HG02571 (cell line): ENCODE measurements at regions not wholly inside any gene's neighbourhood (a gene's known extent, or its start where the extent isn't known, plus 50 kb on each side); places are given as distances from the start of the nearest gene placed in this dataset.

ENCODE experiments used
- ATAC-seq: cut with Tn5 transposase; IDR thresholded peaks from one replicate; pipeline ENCODE4 v1.9.1; 2021; ENCODE audit warnings: mild to moderate bottlenecking, moderate library complexity; ENCODE audit not compliant: unreplicated experiment

- no peak for ATAC-seq
These were observed 89.3 kb upstream of the ST8SIA2 start for GRCh38 chr15:92304223-92304975.

- no peak for ATAC-seq
These were observed 88.3 kb upstream of the ST8SIA2 start for GRCh38 chr15:92305343-92305742.

DNA sequence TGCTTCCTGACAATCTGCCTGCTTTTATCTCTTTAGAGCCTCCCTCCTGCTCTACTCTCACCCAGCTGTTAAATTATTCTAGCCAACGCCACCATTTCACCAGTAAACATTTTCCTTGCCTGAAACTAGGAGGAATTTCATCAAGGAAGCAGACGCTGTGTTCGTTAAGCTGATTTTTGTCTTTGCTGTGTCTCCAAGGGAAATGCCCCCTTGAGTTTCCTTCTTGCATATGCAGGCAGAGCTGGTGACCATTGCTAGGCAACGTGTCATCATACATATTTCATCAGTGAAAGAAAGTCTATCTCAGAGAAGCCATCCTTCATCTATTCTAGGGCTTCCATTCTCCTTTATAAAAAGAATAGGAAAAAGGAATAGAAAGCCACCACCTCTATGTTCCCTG is 87.0 kb upstream of the ST8SIA2 start:
- no peak for ATAC-seq

- ATAC-seq = no peak
These were observed 78.5 kb upstream of the ST8SIA2 start for GRCh38 chr15:92315144-92315543.

GRCh38 chr15:92315595-92316211 is 78.0 kb upstream of the ST8SIA2 start:
- ATAC-seq = no peak

GRCh38 chr15:92316586-92317295 is 76.9 kb upstream of the ST8SIA2 start:
- ATAC-seq = no peak

DNA sequence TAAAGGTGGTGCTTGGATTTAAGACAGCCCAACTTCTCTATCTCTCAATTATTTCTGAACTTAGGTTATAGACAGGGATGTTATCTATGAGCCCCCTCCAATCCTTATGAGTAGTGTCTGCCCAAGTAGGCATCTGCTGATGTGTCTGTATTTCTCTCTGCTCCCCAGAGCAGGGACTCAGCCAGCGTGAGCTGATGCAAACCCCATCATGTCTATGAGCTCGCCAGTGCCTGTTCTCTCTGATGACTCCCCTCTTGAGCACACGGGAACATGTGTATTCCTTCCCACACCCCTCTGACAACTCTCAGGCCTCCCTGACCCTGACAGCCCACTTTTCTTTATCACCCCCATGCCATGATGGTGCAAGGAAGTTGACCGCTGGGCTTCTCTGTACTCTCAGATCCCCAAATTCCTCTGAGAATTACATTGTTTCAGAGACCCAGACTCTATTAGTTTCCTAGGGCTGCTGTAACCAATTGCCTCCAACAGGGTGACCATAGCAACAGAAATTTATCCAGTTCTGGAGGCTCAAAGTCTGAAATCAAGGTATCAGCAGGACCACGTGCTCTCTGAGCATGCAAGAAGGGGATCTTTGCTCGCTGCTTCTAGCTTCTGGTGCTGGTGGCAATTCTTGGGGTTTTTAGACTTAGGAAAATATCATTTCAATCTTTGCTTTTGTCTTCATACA is 73.5 kb upstream of the ST8SIA2 start:
- no peak for ATAC-seq

DNA sequence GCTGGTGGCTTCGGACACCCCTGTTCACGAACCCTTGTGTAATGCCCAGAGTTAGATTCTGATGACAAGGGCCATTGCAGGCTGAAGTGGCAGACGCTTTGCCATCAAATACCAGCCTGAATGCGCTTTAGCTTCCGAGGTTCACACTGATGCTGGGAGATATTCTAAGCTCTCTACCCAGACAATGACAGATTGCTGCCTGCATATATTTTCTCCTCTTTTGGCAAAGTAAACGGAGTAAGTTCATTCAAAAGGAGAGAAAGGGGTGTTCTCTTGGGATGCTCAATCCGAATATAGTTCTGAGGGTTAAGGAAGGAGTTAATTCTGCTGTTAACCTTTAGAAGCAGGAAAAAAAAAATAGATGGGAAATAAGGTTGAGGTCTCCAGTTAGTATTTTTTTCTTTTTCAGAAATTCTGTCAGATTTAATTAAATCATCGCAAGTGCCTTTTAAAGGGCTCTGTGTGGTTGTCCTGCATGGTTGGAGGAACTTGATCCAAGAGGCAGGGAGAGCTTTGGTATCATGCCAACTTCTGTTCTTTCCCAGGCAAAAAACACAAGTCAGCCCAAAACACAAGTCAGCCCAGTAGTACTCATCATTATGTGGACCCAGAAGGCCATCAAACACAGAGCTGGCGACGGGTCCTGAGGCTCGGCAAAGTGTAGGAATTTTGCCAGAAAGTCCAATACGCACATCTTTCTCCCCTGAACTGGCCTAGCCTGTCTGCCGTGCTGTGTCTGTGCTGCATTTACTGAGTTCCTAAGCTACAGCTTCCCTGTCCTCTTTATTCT is 70.9 kb upstream of the ST8SIA2 start:
- ATAC-seq = no peak

GRCh38 chr15:92323525-92323924 is 70.2 kb upstream of the ST8SIA2 start:
- no peak for ATAC-seq

- no peak for ATAC-seq
These were observed 69.3 kb upstream of the ST8SIA2 start for GRCh38 chr15:92324101-92324963.

DNA sequence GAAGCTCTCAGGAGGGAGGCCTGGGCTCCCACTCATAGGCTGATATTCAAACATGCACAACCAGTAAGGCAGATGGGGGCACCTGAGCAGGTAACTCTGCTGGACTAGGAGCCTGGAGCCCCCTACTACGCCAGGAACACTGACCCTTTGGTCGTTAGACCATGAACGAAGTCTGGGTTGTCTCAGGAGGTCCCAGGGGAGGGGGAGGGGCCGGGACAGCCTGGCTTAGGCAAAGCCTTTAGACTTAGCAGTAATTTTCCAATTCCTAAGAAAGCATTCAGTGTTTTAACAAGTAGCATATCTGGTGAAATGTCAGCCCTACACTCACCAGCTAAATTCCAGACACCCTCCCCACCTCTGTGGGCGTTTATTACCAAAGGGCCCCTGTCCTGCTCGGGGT is 67.4 kb upstream of the ST8SIA2 start:
- ATAC-seq = no peak

GRCh38 chr15:92327033-92327432 is 66.6 kb upstream of the ST8SIA2 start:
- ATAC-seq = no peak

DNA sequence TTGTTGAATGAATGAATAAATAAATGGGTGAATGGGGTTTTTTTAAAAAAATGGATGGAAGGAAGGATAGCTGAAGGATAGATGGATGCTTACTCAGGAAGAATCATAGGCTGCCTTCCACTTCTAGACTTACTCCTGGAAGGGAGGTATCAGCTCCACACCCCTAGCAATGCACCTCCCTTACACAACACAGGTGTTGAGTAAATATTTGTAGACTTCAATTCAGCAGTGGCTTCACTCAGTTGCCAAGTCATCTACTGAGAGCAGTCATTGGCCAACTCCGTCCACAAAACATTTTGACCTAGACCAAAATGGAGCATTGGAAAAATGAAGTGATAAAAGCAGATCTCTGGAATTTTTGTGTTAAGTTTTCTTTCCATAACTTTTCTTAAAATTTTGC is 65.5 kb upstream of the ST8SIA2 start:
- no peak for ATAC-seq

DNA sequence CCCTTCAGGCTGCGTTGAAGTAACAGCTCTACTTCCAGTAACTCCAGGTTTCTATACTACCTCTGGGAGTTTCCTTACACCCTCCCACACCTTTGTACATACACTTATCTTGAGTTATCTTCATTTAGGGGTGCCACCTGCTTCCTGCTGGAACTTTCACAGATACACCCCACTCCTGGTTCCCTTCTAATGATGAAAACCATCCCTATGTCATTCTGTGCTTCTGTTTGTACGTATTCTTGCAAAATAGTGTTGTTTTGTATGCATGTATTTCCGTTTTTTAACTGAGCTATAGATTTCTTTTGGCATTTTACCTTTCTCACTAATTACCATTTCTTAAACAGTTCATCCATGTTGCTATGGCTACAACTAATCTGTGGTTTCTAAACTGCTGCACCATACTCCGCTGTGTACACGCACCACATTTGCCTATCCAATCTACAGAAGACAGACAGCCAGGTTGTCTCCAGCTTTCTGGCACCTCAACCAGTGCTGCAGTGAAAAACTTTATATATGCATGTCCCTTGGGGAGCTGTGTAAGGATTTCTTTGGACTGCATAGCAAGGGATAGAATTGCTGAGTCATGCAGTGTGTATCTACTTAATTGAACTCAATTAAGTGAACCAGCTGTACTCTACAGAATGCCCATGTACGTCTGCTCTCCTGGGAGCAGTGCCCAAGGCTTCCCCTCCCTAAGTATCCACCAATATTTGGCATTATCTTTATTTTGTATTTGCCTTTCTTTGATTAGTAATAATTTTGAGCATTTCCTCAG is 61.4 kb upstream of the ST8SIA2 start:
- ATAC-seq = no peak

DNA sequence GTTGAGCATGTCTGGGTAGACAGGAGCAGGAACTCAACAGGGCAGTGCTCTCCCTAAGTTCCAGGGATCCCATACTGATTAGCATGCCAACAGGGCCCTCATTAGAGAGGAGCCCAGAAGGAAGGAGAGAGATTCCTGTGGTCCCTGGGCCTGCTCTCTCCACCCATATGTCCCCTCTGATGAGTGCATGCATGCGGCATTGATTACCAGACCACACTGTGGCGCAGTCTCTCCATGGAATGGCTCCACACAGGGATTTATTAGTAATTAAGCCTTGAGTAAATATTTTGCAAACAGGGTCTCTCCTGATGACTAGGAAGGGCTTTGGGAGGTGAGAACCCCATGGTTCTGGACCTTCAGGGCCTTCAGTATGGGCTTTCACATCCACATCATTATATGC is 60.0 kb upstream of the ST8SIA2 start:
- no peak for ATAC-seq

- no peak for ATAC-seq
These were observed 57.2 kb upstream of the ST8SIA2 start for GRCh38 chr15:92336419-92336987.

GRCh38 chr15:92339361-92339760 is 54.3 kb upstream of the ST8SIA2 start:
- no peak for ATAC-seq
